Keratinocyte (primary cell): ENCODE measurements at regions not wholly inside any gene's neighbourhood (a gene's known extent, or its start where the extent isn't known, plus 50 kb on each side); places are given as distances from the start of the nearest gene placed in this dataset.

Experiments used
- CTCF ChIP-seq, 3 experiments: IDR thresholded peaks in 1 of 3; conservative IDR thresholded peaks in 1 of 3; optimal IDR thresholded peaks in 1 of 3; 2 replicates in 2 of 3; 3 replicates in 1 of 3; pipeline versions ENCODE3 to v1.5.1; 2011; ENCODE audit warnings: low read length in 3 of 3, mild to moderate bottlenecking in 3 of 3, moderate library complexity in 2 of 3, control low read depth in 1 of 3, inconsistent platforms in 1 of 3; ENCODE audit not compliant: insufficient read depth in 2 of 3; ENCODE audit errors: extremely low read depth in 1 of 3
- EZH2 ChIP-seq: IDR thresholded peaks from one replicate; pipeline ENCODE4 v1.6.1; 2012; ENCODE audit warnings: inconsistent platforms, mild to moderate bottlenecking, low read length, moderate library complexity

GRCh38 chr3:46138581-46138980, 69.5 kb downstream of the CCR1 start:
- TF ChIP-seq CTCF (optimal IDR thresholded peaks at IDR 0.05 in 1 of 3, IDR thresholded peaks at IDR 0.05 in 1 of 3, conservative IDR thresholded peaks at IDR 0.05 in 1 of 3; ENCODE audit: extremely low read depth in 1 of 3, insufficient read depth in 2 of 3, low read length in 3 of 3) = no peak
- no peak for TF ChIP-seq EZH2
